HG03159 (cell line): ENCODE measurements at regions not wholly inside any gene's neighbourhood (a gene's known extent, or its start where the extent isn't known, plus 50 kb on each side); places are given as distances from the start of the nearest gene placed in this dataset.

ENCODE experiments used
- ATAC-seq: cut with Tn5 transposase; IDR thresholded peaks from one replicate; pipeline ENCODE4 v1.9.1; 2021; ENCODE audit warnings: mild to moderate bottlenecking, moderate library complexity; ENCODE audit not compliant: unreplicated experiment

GRCh38 chr3:117282566-117282965 lies 573.0 kb downstream of the TUSC7 start:
- ATAC-seq: no peak

- ATAC-seq: no peak
Observed at GRCh38 chr3:117285737-117286136, 576.2 kb downstream of the TUSC7 start.

GRCh38 chr3:117286488-117286887 lies 576.9 kb downstream of the TUSC7 start:
- no peak for ATAC-seq

GRCh38 chr3:117287602-117288001 lies 578.0 kb downstream of the TUSC7 start:
- no peak for ATAC-seq

- no peak for ATAC-seq
Observed at GRCh38 chr3:117291476-117291875, 581.9 kb downstream of the TUSC7 start.

GRCh38 chr3:117297065-117297464 lies 587.5 kb downstream of the TUSC7 start:
- no peak for ATAC-seq

GRCh38 chr3:117297541-117297940 lies 588.0 kb downstream of the TUSC7 start:
- ATAC-seq: no peak

- ATAC-seq: no peak
Observed at GRCh38 chr3:117298273-117298672, 588.7 kb downstream of the TUSC7 start.

- ATAC-seq: no peak
Observed at GRCh38 chr3:117302428-117302827, 592.8 kb downstream of the TUSC7 start.

GRCh38 chr3:117303443-117303842 lies 593.9 kb downstream of the TUSC7 start:
- ATAC-seq: no peak

GRCh38 chr3:117304681-117305080 lies 595.1 kb downstream of the TUSC7 start:
- ATAC-seq: no peak

GRCh38 chr3:117305681-117306080 lies 596.1 kb downstream of the TUSC7 start:
- ATAC-seq: no peak

GRCh38 chr3:117306299-117306698 lies 596.7 kb downstream of the TUSC7 start:
- ATAC-seq: no peak

GRCh38 chr3:117308353-117308752 lies 598.8 kb downstream of the TUSC7 start:
- ATAC-seq: no peak

GRCh38 chr3:117308756-117309155 lies 599.2 kb downstream of the TUSC7 start:
- ATAC-seq: no peak

GRCh38 chr3:117310536-117310935 lies 601.0 kb downstream of the TUSC7 start:
- no peak for ATAC-seq

GRCh38 chr3:117314441-117315150 lies 605.0 kb downstream of the TUSC7 start:
- ATAC-seq: no peak

GRCh38 chr3:117322866-117323265 lies 613.3 kb downstream of the TUSC7 start:
- no peak for ATAC-seq

- ATAC-seq: no peak
Observed at GRCh38 chr3:117346901-117347300, 637.3 kb downstream of the TUSC7 start.

GRCh38 chr3:117348884-117349283 lies 639.3 kb downstream of the TUSC7 start:
- no peak for ATAC-seq

GRCh38 chr3:117349566-117349965 lies 640.0 kb downstream of the TUSC7 start:
- ATAC-seq: no peak

GRCh38 chr3:117350371-117350770 lies 640.8 kb downstream of the TUSC7 start:
- ATAC-seq: no peak

GRCh38 chr3:117355566-117355965 lies 646.0 kb downstream of the TUSC7 start:
- ATAC-seq: peak; percentile 81
